Transverse colon (tissue), 4 donors: ENCODE measurements at regions not wholly inside any gene's neighbourhood (a gene's known extent, or its start where the extent isn't known, plus 50 kb on each side); places are given as distances from the start of the nearest gene placed in this dataset.

Source experiments
- DNase-seq: peaks from one replicate; pipeline ENCODE4 v3.0.0-alpha.2; 2019
- H3K27ac ChIP-seq, 4 donors: fragments of 200-600 bp; sonication (generic); 2 replicates each; pipeline ENCODE4 v1.5.1; 2016 to 2018; ENCODE audit warnings: inconsistent platforms in 4 of 4
- H3K27me3 ChIP-seq: fragments of 200-600 bp; sonication (generic); 2 replicates; pipeline ENCODE4 v1.5.1; 2017; ENCODE audit warnings: inconsistent platforms
- H3K36me3 ChIP-seq, 4 donors: fragments of 200-600 bp; sonication (generic); 2 replicates each; pipeline ENCODE4 v1.5.1; 2017 to 2019; ENCODE audit warnings: inconsistent platforms in 4 of 4
- H3K4me1 ChIP-seq, 4 donors: fragments of 200-600 bp; sonication (generic); 2 replicates each; pipeline ENCODE4 v1.5.1; 2017 to 2020; ENCODE audit warnings: inconsistent platforms in 4 of 4
- H3K4me3 ChIP-seq, 4 donors: fragments of 200-600 bp; sonication (generic); 1 replicate in 1 of 4; 2 replicates in 3 of 4; pipeline versions ENCODE4 v1.5.1 to v1.6.1; 2017 to 2019; ENCODE audit warnings: inconsistent platforms in 4 of 4
- H3K9me3 ChIP-seq, 2 donors: fragments of 200-600 bp; sonication (generic); 2 replicates each; pipeline ENCODE4 v1.5.1; 2017 to 2019; ENCODE audit warnings: inconsistent platforms in 2 of 2
- EP300 ChIP-seq: sonication (generic); formaldehyde crosslinking; IDR thresholded peaks from one replicate; pipeline ENCODE4 v1.6.1; 2017; ENCODE audit warnings: antibody characterized with exemption, low read depth
- POLR2A ChIP-seq: fragments of 450-650 bp; IDR thresholded peaks from one replicate; pipeline ENCODE4 v1.6.1; 2016; ENCODE audit warnings: antibody characterized with exemption, mild to moderate bottlenecking, moderate library complexity
- POLR2AphosphoS5 ChIP-seq, 3 donors: sonication (generic); formaldehyde crosslinking; IDR thresholded peaks; one replicate each; pipeline ENCODE4 v1.6.1; 2016; ENCODE audit warnings: antibody characterized with exemption in 3 of 3
- WGBS, 2 donors: methylation state at CpG; one replicate each; pipeline ENCODE4 v1.1.5; 2018; ENCODE audit warnings: low coverage in 1 of 2; 5-methylcytosine and 5-hydroxymethylcytosine counted together
- in situ Hi-C, 4 donors: fragments of 200-750 bp; cut with MboI; loops; one replicate each; pipeline versions ENCODE4 v1.15.0 to v1.15.1; 2017; ENCODE audit warnings: low sequenced_read_pairs in 3 of 4, low pct_ligation_motif_present in 1 of 4, low pct_unique_long_range_greater_than_20kb in 1 of 4
- intact Hi-C: fragments of 100-400 bp; cut with DNase I; formaldehyde crosslinking; loops from one replicate; pipeline ENCODE4 v1.15.1; 2023; ENCODE audit warnings: low total_unique reads
- TF ChIP-seq, protein P1 (sequence below), 5 experiments: fragments of 200-600 bp in 3 of 5; fragments of 450-650 bp in 2 of 5; sonication (generic) in 3 of 5; IDR thresholded peaks; 1 replicate in 2 of 5; 2 replicates in 3 of 5; pipeline ENCODE4 v1.5.1; 2016 to 2017; ENCODE audit warnings: antibody characterized with exemption in 5 of 5, inconsistent platforms in 3 of 5, mild to moderate bottlenecking in 2 of 5, moderate library complexity in 1 of 5

DNA sequence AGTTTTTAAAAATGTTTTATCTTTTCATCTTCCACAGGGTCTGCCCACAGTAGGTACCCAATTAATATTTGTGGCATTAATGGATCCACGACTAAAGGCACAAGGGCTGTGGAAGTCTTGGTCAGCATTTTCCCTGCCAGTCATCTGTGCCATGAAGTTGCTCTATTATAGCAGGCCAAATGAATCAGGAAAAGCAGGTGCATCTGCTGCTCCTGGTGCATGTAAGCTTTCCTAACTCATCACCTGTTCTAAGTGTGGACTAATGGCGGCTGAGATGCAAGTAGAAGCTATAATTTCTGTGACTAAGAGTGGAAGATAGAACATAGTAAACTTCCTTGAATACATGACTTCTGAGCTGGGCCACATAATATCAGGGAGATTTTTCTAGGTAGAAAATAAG is 182.5 kb upstream of the TENM4 start:
- in situ Hi-C loops: no loop called here
- TF ChIP-seq POLR2A (no peak), EP300 (no peak), POLR2AphosphoS5 (IDR thresholded peaks at IDR 0.05) (no peak)
- TF ChIP-seq, protein P1, sequence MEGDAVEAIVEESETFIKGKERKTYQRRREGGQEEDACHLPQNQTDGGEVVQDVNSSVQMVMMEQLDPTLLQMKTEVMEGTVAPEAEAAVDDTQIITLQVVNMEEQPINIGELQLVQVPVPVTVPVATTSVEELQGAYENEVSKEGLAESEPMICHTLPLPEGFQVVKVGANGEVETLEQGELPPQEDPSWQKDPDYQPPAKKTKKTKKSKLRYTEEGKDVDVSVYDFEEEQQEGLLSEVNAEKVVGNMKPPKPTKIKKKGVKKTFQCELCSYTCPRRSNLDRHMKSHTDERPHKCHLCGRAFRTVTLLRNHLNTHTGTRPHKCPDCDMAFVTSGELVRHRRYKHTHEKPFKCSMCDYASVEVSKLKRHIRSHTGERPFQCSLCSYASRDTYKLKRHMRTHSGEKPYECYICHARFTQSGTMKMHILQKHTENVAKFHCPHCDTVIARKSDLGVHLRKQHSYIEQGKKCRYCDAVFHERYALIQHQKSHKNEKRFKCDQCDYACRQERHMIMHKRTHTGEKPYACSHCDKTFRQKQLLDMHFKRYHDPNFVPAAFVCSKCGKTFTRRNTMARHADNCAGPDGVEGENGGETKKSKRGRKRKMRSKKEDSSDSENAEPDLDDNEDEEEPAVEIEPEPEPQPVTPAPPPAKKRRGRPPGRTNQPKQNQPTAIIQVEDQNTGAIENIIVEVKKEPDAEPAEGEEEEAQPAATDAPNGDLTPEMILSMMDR (IDR thresholded peaks at IDR 0.05): no peak
- Histone ChIP-seq H3K27ac (no peak overlapping the region), H3K27me3 (no peaks in the 10 kb centered on the region), H3K4me1 (no peaks in the 10 kb centered on the region), H3K4me3 (no peak overlapping the region), H3K9me3 (no peaks in the 10 kb centered on the region), H3K36me3 (no peaks in the 10 kb centered on the region)
- intact Hi-C loops: no loop called here
- WGBS, 2 donors: 80 to 92% methylated on average over 2 of the region's 2 CpGs
- no peak for DNase-seq

DNA sequence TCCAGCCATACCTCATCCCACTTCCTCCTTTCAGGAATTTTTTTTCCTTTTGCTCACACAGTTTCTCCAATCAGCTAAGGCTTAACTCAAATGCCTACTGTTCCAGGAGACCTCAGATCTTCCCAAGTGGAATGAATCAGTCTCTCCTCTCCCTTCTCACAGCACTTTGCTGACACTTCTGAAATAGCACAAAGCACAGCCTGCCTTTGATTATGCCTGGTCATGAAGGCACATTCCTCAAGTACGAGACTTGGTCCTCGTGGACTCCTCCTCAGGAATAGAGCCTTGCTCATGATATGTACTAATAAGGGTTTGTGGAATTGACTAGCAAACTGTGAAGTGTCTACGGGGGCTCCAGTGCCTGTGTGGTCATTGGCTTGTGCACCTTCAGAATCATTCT is 176.7 kb upstream of the TENM4 start:
- Histone ChIP-seq H3K27me3 (no peaks in the 10 kb centered on the region), H3K36me3 (no peaks in the 10 kb centered on the region), H3K27ac (no peak overlapping the region), H3K4me3 (no peak overlapping the region), H3K4me1 (no peaks in the 10 kb centered on the region), H3K9me3 (no peaks in the 10 kb centered on the region)
- 70% methylated on average over 3 of the region's 3 CpGs; no CpG with 5 or more reads in 1 of the 2 donors for WGBS, 2 donors
- in situ Hi-C loops (no loop called here), intact Hi-C loops (no loop called here)
- TF ChIP-seq POLR2A (no peak), POLR2AphosphoS5 (IDR thresholded peaks at IDR 0.05) (no peak), EP300 (no peak)
- TF ChIP-seq, protein P1 (IDR thresholded peaks at IDR 0.05): no peak
- no peak for DNase-seq

GRCh38 chr11:79616392-79616851 is 175.6 kb upstream of the TENM4 start:
- Histone ChIP-seq H3K9me3 (no peaks in the 10 kb centered on the region), H3K27ac (no peak overlapping the region), H3K27me3 (no peaks in the 10 kb centered on the region), H3K36me3 (no peaks in the 10 kb centered on the region), H3K4me1 (no peaks in the 10 kb centered on the region), H3K4me3 (no peak overlapping the region)
- 48 to 65% methylated on average over 3 of the region's 3 CpGs for WGBS, 2 donors
- in situ Hi-C loops: no loop called here
- TF ChIP-seq POLR2A (no peak), POLR2AphosphoS5 (IDR thresholded peaks at IDR 0.05) (no peak), EP300 (no peak)
- TF ChIP-seq, protein P1 (IDR thresholded peaks at IDR 0.05): no peak
- intact Hi-C loops: no loop called here
- DNase-seq: no peak

DNA sequence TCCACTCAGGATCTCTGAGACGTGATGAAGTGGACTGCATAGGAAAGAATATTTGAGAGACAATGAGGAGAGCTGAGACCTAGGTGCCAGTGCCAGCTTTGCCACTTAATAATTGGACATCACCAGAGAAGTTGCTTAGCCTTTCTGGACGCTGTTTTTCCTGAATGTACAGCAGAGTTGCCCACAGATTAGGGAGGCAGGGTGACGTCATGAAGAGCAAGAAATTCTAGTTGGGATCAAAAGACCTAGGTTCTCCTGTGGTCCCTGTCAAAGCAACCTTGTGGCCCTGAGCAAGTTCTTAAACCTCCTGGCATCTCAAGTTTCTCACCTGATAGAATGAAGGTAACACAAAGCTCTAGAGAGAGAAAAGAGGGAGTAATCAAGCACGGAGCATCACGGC is 174.6 kb upstream of the TENM4 start:
- no peaks in the 10 kb centered on the region for H3K4me1 ChIP-seq
- no peaks in the 10 kb centered on the region for H3K9me3 ChIP-seq
- WGBS, 2 donors: 74 to 90% methylated on average over 4 to 5 of the region's 5 CpGs
- no peak for DNase-seq
- no peak for TF ChIP-seq EP300
- no peak for TF ChIP-seq POLR2AphosphoS5 (IDR thresholded peaks at IDR 0.05)
- TF ChIP-seq, protein P1 (IDR thresholded peaks at IDR 0.05): no peak
- TF ChIP-seq POLR2A: no peak
- intact Hi-C loops: no loop called here
- no peaks in the 10 kb centered on the region for H3K27me3 ChIP-seq
- H3K36me3 ChIP-seq: no peaks in the 10 kb centered on the region
- in situ Hi-C loops: no loop called here
- H3K4me3 ChIP-seq: no peak overlapping the region
- H3K27ac ChIP-seq: no peak overlapping the region
